Keratinocyte (primary cell): ENCODE measurements at regions not wholly inside any gene's neighbourhood (a gene's known extent, or its start where the extent isn't known, plus 50 kb on each side); places are given as distances from the start of the nearest gene placed in this dataset.

Experiments
- DNase-seq: peaks from one replicate; pipeline ENCODE4 v3.0.0-alpha.2; 2011; ENCODE audit warnings: low read depth, missing footprints, low spot score
- FAIRE-seq: peaks from 2 replicates; lab custom pipeline; 2011; peaks lifted over from hg19 to GRCh38; lab: Jason Lieb, UNC
- H2AFZ ChIP-seq: 2 replicates; pipeline ENCODE4 v1.6.0; 2012; ENCODE audit warnings: low read length, control low read depth, inconsistent platforms; ENCODE audit not compliant: control insufficient read depth
- H3K27ac ChIP-seq: 2 replicates; pipeline ENCODE4 v1.5.1; 2011; ENCODE audit warnings: low read length; ENCODE audit not compliant: control insufficient read depth, insufficient read depth
- H3K27me3 ChIP-seq: 3 replicates; pipeline ENCODE4 v1.6.0; 2011; ENCODE audit warnings: low read length; ENCODE audit not compliant: control insufficient read depth, insufficient read depth; ENCODE audit errors: extremely low read depth
- H3K36me3 ChIP-seq, 2 experiments: 2 replicates in 1 of 2; 3 replicates in 1 of 2; pipeline ENCODE4 v1.5.1; 2011; ENCODE audit warnings: low read length in 2 of 2, mild to moderate bottlenecking in 1 of 2; ENCODE audit not compliant: control insufficient read depth in 2 of 2, insufficient read depth in 2 of 2; ENCODE audit errors: extremely low read depth in 1 of 2
- H3K4me1 ChIP-seq: 3 replicates; pipeline ENCODE4 v1.5.1; 2011; ENCODE audit warnings: low read length; ENCODE audit not compliant: control insufficient read depth, insufficient read depth; ENCODE audit errors: extremely low read depth
- H3K4me2 ChIP-seq: 3 replicates; pipeline ENCODE4 v1.6.0; 2011; ENCODE audit warnings: low read depth, low read length; ENCODE audit not compliant: control insufficient read depth, insufficient read depth; ENCODE audit errors: extremely low read depth
- H3K4me3 ChIP-seq, 3 experiments: fragments of 200-600 bp in 1 of 3; sonication (generic) in 1 of 3; 2 replicates in 2 of 3; 3 replicates in 1 of 3; pipeline ENCODE4 v1.5.1; 2011 to 2016; ENCODE audit warnings: low read length in 3 of 3, mild to moderate bottlenecking in 3 of 3, control low read depth in 2 of 3, inconsistent platforms in 1 of 3, low read depth in 1 of 3, mixed read lengths in 1 of 3, mixed run types in 1 of 3, moderate library complexity in 1 of 3; ENCODE audit not compliant: control insufficient read depth in 2 of 3, insufficient read depth in 2 of 3; ENCODE audit errors: extremely low read depth in 1 of 3
- H3K79me2 ChIP-seq: 2 replicates; pipeline ENCODE4 v1.6.0; 2012; ENCODE audit warnings: low read length; ENCODE audit not compliant: control insufficient read depth, insufficient read depth
- H3K9ac ChIP-seq: 3 replicates; pipeline ENCODE4 v1.6.0; 2011; ENCODE audit warnings: low read length; ENCODE audit not compliant: control insufficient read depth, insufficient read depth; ENCODE audit errors: extremely low read depth
- H3K9me1 ChIP-seq: 3 replicates; pipeline ENCODE4 v1.6.0; 2011; ENCODE audit warnings: low read length; ENCODE audit not compliant: control insufficient read depth, insufficient read depth; ENCODE audit errors: extremely low read depth
- H3K9me3 ChIP-seq: 2 replicates; pipeline ENCODE4 v1.5.1; 2012; ENCODE audit warnings: low read depth, low read length; ENCODE audit not compliant: control insufficient read depth
- H4K20me1 ChIP-seq: 3 replicates; pipeline ENCODE4 v1.6.0; 2011; ENCODE audit warnings: low read length; ENCODE audit not compliant: control insufficient read depth, insufficient read depth; ENCODE audit errors: extremely low read depth
- EZH2 ChIP-seq: IDR thresholded peaks from one replicate; pipeline ENCODE4 v1.6.1; 2012; ENCODE audit warnings: inconsistent platforms, mild to moderate bottlenecking, low read length, moderate library complexity
- dilution Hi-C: fragments of 300-500 bp; cut with MboI; formaldehyde crosslinking; loops from one replicate; pipeline ENCODE4 v1.7.0; 2020; ENCODE audit warnings: low sequenced_read_pairs; ENCODE audit not compliant: extremely low pct_ligation_motif_present
- TF ChIP-seq, protein P1 (sequence below), 3 experiments: IDR thresholded peaks in 1 of 3; conservative IDR thresholded peaks in 1 of 3; optimal IDR thresholded peaks in 1 of 3; 2 replicates in 2 of 3; 3 replicates in 1 of 3; pipeline versions ENCODE3 to v1.5.1; 2011; ENCODE audit warnings: low read length in 3 of 3, mild to moderate bottlenecking in 3 of 3, moderate library complexity in 2 of 3, control low read depth in 1 of 3, inconsistent platforms in 1 of 3; ENCODE audit not compliant: insufficient read depth in 2 of 3; ENCODE audit errors: extremely low read depth in 1 of 3

- no peak for TF ChIP-seq EZH2
- H4K20me1 ChIP-seq = no peaks in the 10 kb centered on the region
- no peaks in the 10 kb centered on the region for H3K79me2 ChIP-seq
- H3K9me3 ChIP-seq = no peaks in the 10 kb centered on the region
- H3K9ac ChIP-seq = no peak overlapping the region
- dilution Hi-C loops = no loop called here
- no peaks in the 10 kb centered on the region for H3K9me1 ChIP-seq
- no peak for FAIRE-seq
- no peak overlapping the region for H2AFZ ChIP-seq
- H3K36me3 ChIP-seq = no peaks in the 10 kb centered on the region
- H3K4me3 ChIP-seq = no peak overlapping the region
- no peak overlapping the region for H3K27ac ChIP-seq
- no peak overlapping the region for H3K4me2 ChIP-seq
- no peaks in the 10 kb centered on the region for H3K4me1 ChIP-seq
- no peak for DNase-seq
- H3K27me3 ChIP-seq = no peaks in the 10 kb centered on the region
Measured at GRCh38 chr7:112640685-112641084, 149.5 kb downstream of the TMEM168 start.

DNA sequence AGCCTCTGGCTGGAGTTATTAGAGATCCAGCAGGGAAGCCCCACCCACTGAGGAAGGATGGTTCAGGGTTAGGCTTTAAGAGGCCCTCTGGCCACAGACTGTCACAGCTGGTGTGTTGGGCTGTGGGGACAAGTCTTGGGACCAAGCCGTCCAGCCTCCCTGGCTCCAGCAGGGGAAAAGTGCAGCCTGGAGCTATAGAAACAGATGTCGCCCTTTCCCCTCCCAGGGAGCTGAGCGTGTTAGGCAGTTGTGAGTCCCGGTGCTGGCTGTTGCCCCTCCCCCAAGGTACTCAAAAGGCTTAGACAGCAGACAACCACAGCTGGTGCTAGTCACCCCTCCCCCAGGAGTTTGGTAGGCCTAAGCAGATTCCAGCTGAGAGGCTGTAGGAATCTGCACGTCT lies 143.4 kb downstream of the TMEM168 start:
- TF ChIP-seq, protein P1, sequence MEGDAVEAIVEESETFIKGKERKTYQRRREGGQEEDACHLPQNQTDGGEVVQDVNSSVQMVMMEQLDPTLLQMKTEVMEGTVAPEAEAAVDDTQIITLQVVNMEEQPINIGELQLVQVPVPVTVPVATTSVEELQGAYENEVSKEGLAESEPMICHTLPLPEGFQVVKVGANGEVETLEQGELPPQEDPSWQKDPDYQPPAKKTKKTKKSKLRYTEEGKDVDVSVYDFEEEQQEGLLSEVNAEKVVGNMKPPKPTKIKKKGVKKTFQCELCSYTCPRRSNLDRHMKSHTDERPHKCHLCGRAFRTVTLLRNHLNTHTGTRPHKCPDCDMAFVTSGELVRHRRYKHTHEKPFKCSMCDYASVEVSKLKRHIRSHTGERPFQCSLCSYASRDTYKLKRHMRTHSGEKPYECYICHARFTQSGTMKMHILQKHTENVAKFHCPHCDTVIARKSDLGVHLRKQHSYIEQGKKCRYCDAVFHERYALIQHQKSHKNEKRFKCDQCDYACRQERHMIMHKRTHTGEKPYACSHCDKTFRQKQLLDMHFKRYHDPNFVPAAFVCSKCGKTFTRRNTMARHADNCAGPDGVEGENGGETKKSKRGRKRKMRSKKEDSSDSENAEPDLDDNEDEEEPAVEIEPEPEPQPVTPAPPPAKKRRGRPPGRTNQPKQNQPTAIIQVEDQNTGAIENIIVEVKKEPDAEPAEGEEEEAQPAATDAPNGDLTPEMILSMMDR (optimal IDR thresholded peaks at IDR 0.05 in 1 of 3, IDR thresholded peaks at IDR 0.05 in 1 of 3, conservative IDR thresholded peaks at IDR 0.05 in 1 of 3; ENCODE audit: extremely low read depth in 1 of 3, insufficient read depth in 2 of 3, low read length in 3 of 3) = no peak
- no peak for TF ChIP-seq EZH2
- dilution Hi-C loops = no loop called here
- DNase-seq = no peak
- no peak overlapping the region for H2AFZ ChIP-seq
- no peak overlapping the region for H3K9ac ChIP-seq
- no peaks in the 10 kb centered on the region for H4K20me1 ChIP-seq
- H3K36me3 ChIP-seq = no peaks in the 10 kb centered on the region
- H3K4me3 ChIP-seq = no peak overlapping the region
- no peaks in the 10 kb centered on the region for H3K27me3 ChIP-seq
- H3K9me1 ChIP-seq = no peaks in the 10 kb centered on the region
- H3K27ac ChIP-seq = no peak overlapping the region
- H3K4me1 ChIP-seq = no peaks in the 10 kb centered on the region
- no peaks in the 10 kb centered on the region for H3K79me2 ChIP-seq
- H3K9me3 ChIP-seq = no peaks in the 10 kb centered on the region
- no peak for FAIRE-seq
- no peak overlapping the region for H3K4me2 ChIP-seq

DNA sequence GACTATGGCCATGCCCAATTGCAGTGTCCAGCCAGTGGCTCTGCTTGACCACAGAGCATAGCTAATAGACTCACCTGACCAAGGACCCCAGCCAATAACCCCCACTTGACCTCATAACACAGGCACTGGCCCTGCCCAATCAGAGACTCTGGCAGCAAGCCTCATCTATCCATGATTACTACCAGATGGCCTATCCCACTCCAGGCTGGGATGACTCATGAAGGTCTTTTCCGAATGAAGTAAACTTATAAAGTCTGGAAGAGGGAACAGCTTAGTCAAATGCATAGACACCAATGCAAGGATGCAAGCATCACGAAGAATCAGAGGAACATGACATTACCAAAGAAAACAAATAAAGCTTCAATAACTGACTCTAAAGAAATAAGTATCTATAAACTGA lies 141.4 kb downstream of the TMEM168 start:
- Histone ChIP-seq H2AFZ (no peak overlapping the region), H3K4me3 (no peak overlapping the region), H3K9me1 (no peaks in the 10 kb centered on the region), H3K9me3 (no peaks in the 10 kb centered on the region), H3K27ac (no peak overlapping the region), H3K27me3 (no peaks in the 10 kb centered on the region), H4K20me1 (no peaks in the 10 kb centered on the region), H3K79me2 (no peaks in the 10 kb centered on the region), H3K36me3 (no peaks in the 10 kb centered on the region), H3K4me1 (no peaks in the 10 kb centered on the region), H3K4me2 (no peak overlapping the region), H3K9ac (no peak overlapping the region)
- FAIRE-seq = no peak
- dilution Hi-C loops = no loop called here
- no peak for DNase-seq
- TF ChIP-seq, protein P1 (optimal IDR thresholded peaks at IDR 0.05 in 1 of 3, IDR thresholded peaks at IDR 0.05 in 1 of 3, conservative IDR thresholded peaks at IDR 0.05 in 1 of 3; ENCODE audit: extremely low read depth in 1 of 3, insufficient read depth in 2 of 3, low read length in 3 of 3) = no peak
- no peak for TF ChIP-seq EZH2
